SK-N-SH (cell line): ENCODE measurements at regions not wholly inside any gene's neighbourhood (a gene's known extent, or its start where the extent isn't known, plus 50 kb on each side); places are given as distances from the start of the nearest gene placed in this dataset.

Source experiments
- CTCF ChIA-PET: fragments of 300-600, 350-600 bp; formaldehyde crosslinking; extraction: SDS; loops from one replicate; lab custom pipeline; 2021; lab: Yijun Ruan, JAX
- POLR2A ChIA-PET: fragments of 350-600 bp; sonication (Branson Sonifier 250); formaldehyde crosslinking; extraction: SDS; loops from one replicate; lab custom pipeline; 2020; ENCODE audit warnings: antibody characterized with exemption, inconsistent platforms; lab: Yijun Ruan, JAX
- DNase-seq: peaks from one replicate; pipeline ENCODE4 v3.0.0; 2012
- H2AFZ ChIP-seq: fragments of 200-600 bp; sonication (generic); 2 replicates; pipeline ENCODE4 v1.8.1; 2016; ENCODE audit warnings: antibody characterized with exemption, mild to moderate bottlenecking, low read depth
- H3F3A ChIP-seq: fragments of 200-600 bp; sonication (generic); replicated peaks from 2 replicates; pipeline ENCODE3; 2016; ENCODE audit warnings: antibody characterized with exemption, mild to moderate bottlenecking; ENCODE audit not compliant: insufficient read depth
- H3K27ac ChIP-seq, 2 experiments: fragments of 200-500 bp in 1 of 2; fragments of 200-600 bp in 1 of 2; sonication (Bioruptor generic) in 1 of 2; sonication (generic), shearing (Covaris generic) in 1 of 2; 2 replicates each; pipeline versions ENCODE4 v1.5.1 to v1.6.1; 2014 to 2016; ENCODE audit warnings: low read depth in 2 of 2, inconsistent platforms in 1 of 2, low read length in 1 of 2, mild to moderate bottlenecking in 1 of 2, mixed read lengths in 1 of 2
- H3K27me3 ChIP-seq: fragments of 200-600 bp; sonication (generic), shearing (Covaris generic); 2 replicates; pipeline ENCODE4 v1.6.1; 2016; ENCODE audit warnings: mixed run types; ENCODE audit not compliant: insufficient read depth
- H3K36me3 ChIP-seq, 2 experiments: fragments of 200-500 bp in 1 of 2; fragments of 200-600 bp in 1 of 2; sonication (Bioruptor generic) in 1 of 2; sonication (generic) in 1 of 2; replicated peaks in 1 of 2; 2 replicates each; pipeline versions ENCODE3 to v1.5.1; 2014 to 2016; ENCODE audit warnings: low read length in 1 of 2, mild to moderate bottlenecking in 1 of 2; ENCODE audit not compliant: insufficient read depth in 2 of 2, control insufficient read depth in 1 of 2
- H3K4me1 ChIP-seq, 2 experiments: fragments of 200-500 bp in 1 of 2; fragments of 200-600 bp in 1 of 2; sonication (Bioruptor generic) in 1 of 2; sonication (generic), shearing (Covaris generic) in 1 of 2; 2 replicates each; pipeline versions ENCODE4 v1.5.1 to v1.6.1; 2014 to 2016; ENCODE audit warnings: low read depth in 1 of 2, low read length in 1 of 2, mixed run types in 1 of 2; ENCODE audit not compliant: insufficient read depth in 2 of 2, control insufficient read depth in 1 of 2
- H3K4me2 ChIP-seq: fragments of 200-600 bp; sonication (generic), shearing (Covaris generic); 2 replicates; pipeline ENCODE4 v1.6.1; 2017; ENCODE audit warnings: mixed run types
- H3K4me3 ChIP-seq, 2 experiments: fragments of 200-500 bp in 1 of 2; fragments of 200-600 bp in 1 of 2; sonication (Bioruptor generic) in 1 of 2; sonication (generic), shearing (Covaris generic) in 1 of 2; 2 replicates each; pipeline versions ENCODE4 v1.5.1 to v1.8.1; 2014 to 2016; ENCODE audit warnings: low read depth in 2 of 2, inconsistent platforms in 1 of 2, low read length in 1 of 2, mild to moderate bottlenecking in 1 of 2, mixed read lengths in 1 of 2, moderate library complexity in 1 of 2
- H3K79me2 ChIP-seq: fragments of 200-600 bp; sonication (generic); 2 replicates; pipeline ENCODE4 v1.8.1; 2017; ENCODE audit warnings: mild to moderate bottlenecking; ENCODE audit not compliant: insufficient read depth
- H3K9ac ChIP-seq: fragments of 200-600 bp; sonication (generic); 2 replicates; pipeline ENCODE4 v1.6.1; 2017; ENCODE audit warnings: mixed run types
- H3K9me2 ChIP-seq: fragments of 200-600 bp; sonication (generic); 2 replicates; pipeline ENCODE4 v1.6.1; 2017; ENCODE audit warnings: mixed run types
- H3K9me3 ChIP-seq: fragments of 200-600 bp; sonication (generic); 2 replicates; pipeline ENCODE4 v1.6.1; 2017; ENCODE audit warnings: mixed run types, mild to moderate bottlenecking, moderate library complexity
- H4K20me1 ChIP-seq: fragments of 200-600 bp; sonication (generic); 2 replicates; pipeline ENCODE4 v1.6.1; 2017; ENCODE audit warnings: mild to moderate bottlenecking, mixed run types; ENCODE audit not compliant: insufficient read depth
- CHD2 ChIP-seq: fragments of 150-350 bp; IDR thresholded peaks from 2 replicates; pipeline ENCODE4 v1.6.1; 2018; ENCODE audit warnings: low read length; ENCODE audit not compliant: partially characterized antibody
- CTCF ChIP-seq: fragments of 200-600 bp; sonication (generic); IDR thresholded peaks from 2 replicates; pipeline ENCODE4 v1.6.1; 2017; ENCODE audit warnings: antibody characterized with exemption, mild to moderate bottlenecking, moderate library complexity
- EZH2phosphoT487 ChIP-seq: fragments of 200-600 bp; sonication (generic); IDR thresholded peaks from 2 replicates; pipeline ENCODE4 v1.6.1; 2017; ENCODE audit warnings: low read depth, mixed run types, mild to moderate bottlenecking, antibody characterized with exemption, moderate library complexity, borderline replicate concordance
- FOXM1 ChIP-seq: IDR thresholded peaks from 2 replicates; pipeline ENCODE4 v1.4.0; 2012; ENCODE audit warnings: low read depth, mild to moderate bottlenecking
- GABPA ChIP-seq: IDR thresholded peaks from 2 replicates; pipeline ENCODE4 v1.4.0; 2012; ENCODE audit warnings: low read depth, mild to moderate bottlenecking
- IRF3 ChIP-seq: fragments of 150-350 bp; IDR thresholded peaks from 2 replicates; pipeline ENCODE4 v1.6.1; 2016; ENCODE audit warnings: mild to moderate bottlenecking, low read depth, low read length
- MAX ChIP-seq: IDR thresholded peaks from 2 replicates; pipeline ENCODE4 v1.4.0; 2012; ENCODE audit warnings: low read depth
- MEF2A ChIP-seq: IDR thresholded peaks from 2 replicates; pipeline ENCODE4 v1.4.0; 2012; ENCODE audit warnings: low read depth, borderline replicate concordance
- MXI1 ChIP-seq: IDR thresholded peaks from 2 replicates; pipeline ENCODE4 v1.6.1; 2012; ENCODE audit warnings: mild to moderate bottlenecking, low read depth, low read length, improper control_type of control experiment
- RAD21 ChIP-seq: IDR thresholded peaks from 2 replicates; pipeline ENCODE4 v1.6.1; 2012; ENCODE audit warnings: mild to moderate bottlenecking, low read length
- RCOR1 ChIP-seq: fragments of 150-350 bp; IDR thresholded peaks from 2 replicates; pipeline ENCODE4 v1.6.1; 2017; ENCODE audit warnings: antibody characterized with exemption, low read length
- RFX5 ChIP-seq: IDR thresholded peaks from 2 replicates; pipeline ENCODE4 v1.6.1; 2012; ENCODE audit warnings: mild to moderate bottlenecking, improper control_type of control experiment, low read length
- SIN3A ChIP-seq: IDR thresholded peaks from 2 replicates; pipeline ENCODE4 v1.6.1; 2012; ENCODE audit warnings: low read depth, mild to moderate bottlenecking, low read length, moderate library complexity, borderline replicate concordance
- TCF12 ChIP-seq: IDR thresholded peaks from 2 replicates; pipeline ENCODE4 v1.4.0; 2012
- TEAD4 ChIP-seq: IDR thresholded peaks from 2 replicates; pipeline ENCODE4 v1.4.0; 2012; ENCODE audit warnings: mild to moderate bottlenecking, borderline replicate concordance; ENCODE audit not compliant: insufficient read depth
- USF1 ChIP-seq: IDR thresholded peaks from 2 replicates; pipeline ENCODE4 v1.4.0; 2012; ENCODE audit warnings: low read depth, borderline replicate concordance
- USF2 ChIP-seq: fragments of 150-350 bp; IDR thresholded peaks from 2 replicates; pipeline ENCODE4 v1.6.1; 2017; ENCODE audit warnings: antibody characterized with exemption, low read length, low read depth, borderline replicate concordance
- ZBTB33 ChIP-seq: IDR thresholded peaks from 2 replicates; pipeline ENCODE4 v1.4.0; 2012; ENCODE audit warnings: low read depth, borderline replicate concordance
- WGBS: methylation state at CpG from one replicate; pipeline ENCODE4 v1.1.6; 2017; ENCODE audit warnings: low lambda C conversion rate; 5-methylcytosine and 5-hydroxymethylcytosine counted together

GRCh38 chr7:67375427-67375826, 378.8 kb downstream of the TYW1 start (continued):
- no peak for TF ChIP-seq IRF3

- Histone ChIP-seq H3K4me3 (no peak overlapping the region; a peak in 1 of 4 replicates), H3K9ac (no peak overlapping the region), H3K4me1 (peaks cover 0 to 3% of the 10 kb centered on the region in 2 experiments; a peak in 1 of 4 replicates), H3K4me2 (no peak overlapping the region), H3F3A (peaks cover 15% of the 10 kb centered on the region), H2AFZ (no peak overlapping the region), H3K79me2 (no peaks in the 10 kb centered on the region), H3K27me3 (no peaks in the 10 kb centered on the region), H3K9me2 (no peaks in the 10 kb centered on the region), H3K27ac (no peak overlapping the region), H4K20me1 (no peaks in the 10 kb centered on the region), H3K36me3 (no peaks in the 10 kb centered on the region), H3K9me3 (no peaks in the 10 kb centered on the region)
- POLR2A ChIA-PET = interaction anchor here (0.6 kb wide), 1 partner anchor 45 kb away, joined by 3 read pairs; no protein-coding TSS in a partner anchor
- CTCF ChIA-PET = interaction anchor here (0.5 to 4.0 kb wide), 87 partner anchors 9 to 1510 kb away, joined by 3 to 41 read pairs (median 4); no protein-coding TSS in a partner anchor
- peak; percentile 89 for DNase-seq
- WGBS = 38% methylated on average over 15 of the region's 16 CpGs
- no peak for TF ChIP-seq GABPA
- TF ChIP-seq CHD2 = no peak
- TF ChIP-seq MXI1 = peak; percentile 92
- peak; percentile 79 for TF ChIP-seq MAX
- no peak for TF ChIP-seq MEF2A
- TF ChIP-seq TCF12 = no peak
- TF ChIP-seq RAD21 = peak; percentile 98
- TF ChIP-seq RFX5 = peak; percentile 56; the same call in 1 of the 2 replicates
- TF ChIP-seq USF2 = no peak; the same call in 1 of the 2 replicates
- peak; percentile 91 for TF ChIP-seq CTCF
- TF ChIP-seq RCOR1 = peak; percentile 44; the same call in 1 of the 2 replicates
- TF ChIP-seq FOXM1 = no peak
- TF ChIP-seq IRF3 = no peak
- TF ChIP-seq TEAD4 = no peak
- no peak for TF ChIP-seq ZBTB33
- TF ChIP-seq USF1 = peak; percentile 54; the same call in 1 of the 2 replicates
- no peak for TF ChIP-seq SIN3A
- no peak for TF ChIP-seq EZH2phosphoT487
These were observed 381.6 kb downstream of the TYW1 start for GRCh38 chr7:67377939-67378862.
